ENCODE measurements at regions not wholly inside any gene's neighbourhood (a gene's known extent, or its start where the extent isn't known, plus 50 kb on each side); places are given as distances from the start of the nearest gene placed in this dataset.
A peak's percentile ranks its signal among the peaks of the same experiment; 100 is the strongest.

- no peak for DNase-seq
Measured at GRCh38 chr21:25002676-25003075, 604.6 kb downstream of the MRPL39 start.

GRCh38 chr21:24995216-24995615, 612.1 kb downstream of the MRPL39 start:
- peak; percentile 2 for DNase-seq

GRCh38 chr21:24994717-24995116, 612.6 kb downstream of the MRPL39 start:
- no peak for DNase-seq

- no peak for DNase-seq
Measured at GRCh38 chr21:24989516-24989915, 617.8 kb downstream of the MRPL39 start.

- DNase-seq = no peak
Measured at GRCh38 chr21:24988941-24989340, 618.3 kb downstream of the MRPL39 start.

GRCh38 chr21:24976238-24976637, 631.0 kb downstream of the MRPL39 start:
- no peak for DNase-seq

- DNase-seq = no peak
Measured at GRCh38 chr21:24969068-24969467, 638.2 kb downstream of the MRPL39 start.

GRCh38 chr21:24955275-24955961, 651.9 kb downstream of the MRPL39 start:
- no peak for DNase-seq

- no peak for DNase-seq
Measured at GRCh38 chr21:24948186-24948585, 659.1 kb downstream of the MRPL39 start.

- no peak for DNase-seq
Measured at GRCh38 chr21:24945910-24946309, 661.4 kb downstream of the MRPL39 start.

- no peak for DNase-seq
Measured at GRCh38 chr21:24941316-24942185, 665.7 kb downstream of the MRPL39 start.

GRCh38 chr21:24939291-24939690, 668.0 kb downstream of the MRPL39 start:
- DNase-seq = no peak

- DNase-seq = no peak
Measured at GRCh38 chr21:24938573-24938972, 668.7 kb downstream of the MRPL39 start.

- no peak for DNase-seq
Measured at GRCh38 chr21:24935991-24936390, 671.3 kb downstream of the MRPL39 start.

- no peak for DNase-seq
Measured at GRCh38 chr21:24910591-24910990, 696.7 kb downstream of the MRPL39 start.

GRCh38 chr21:24903994-24904635, 703.2 kb downstream of the MRPL39 start:
- DNase-seq = no peak

GRCh38 chr21:24899138-24899537, 708.1 kb downstream of the MRPL39 start:
- no peak for DNase-seq

GRCh38 chr21:24897883-24898282, 709.4 kb downstream of the MRPL39 start:
- DNase-seq = no peak

GRCh38 chr21:24896735-24897124, 710.6 kb downstream of the MRPL39 start:
- no peak for DNase-seq

GRCh38 chr21:24895885-24896734, 711.2 kb downstream of the MRPL39 start:
- peak; percentile 59 for DNase-seq

GRCh38 chr21:24894324-24894723, 713.0 kb downstream of the MRPL39 start:
- no peak for DNase-seq

- no peak for DNase-seq
Measured at GRCh38 chr21:24890021-24890420, 717.3 kb downstream of the MRPL39 start.

GRCh38 chr21:24881506-24881905, 725.8 kb downstream of the MRPL39 start:
- DNase-seq = peak; percentile 44

Measured in fibroblast of skin of abdomen (primary cell).